ENCODE measurements at regions not wholly inside any gene's neighbourhood (a gene's known extent, or its start where the extent isn't known, plus 50 kb on each side); places are given as distances from the start of the nearest gene placed in this dataset.

- ChIA-PET POLR2A (no interaction called here), CTCF (no interaction called here)
- no peak overlapping the region for H3K4me3 ChIP-seq
- H3K9me3 ChIP-seq = no peaks in the 10 kb centered on the region
- 87% methylated on average over 20 of the region's 23 CpGs for WGBS (ENCODE audit: missing lambda C conversion rate)
- TF ChIP-seq NPAS2 (CRISPR knock-in tag; IDR thresholded peaks at IDR 0.05; ENCODE audit: borderline replicate concordance) (no peak), PBX3 (IDR thresholded peaks at IDR 0.05) (no peak), POLR2A (IDR thresholded peaks at IDR 0.05; ENCODE audit: low read length) (no peak), HOXA7 (CRISPR knock-in tag; IDR thresholded peaks at IDR 0.05) (no peak), TFCP2L1 (CRISPR knock-in tag; IDR thresholded peaks at IDR 0.05) (no peak), RFX5 (IDR thresholded peaks at IDR 0.05) (no peak), POLR2AphosphoS2 (conservative IDR thresholded peaks at IDR 0.05; ENCODE audit: low read length) (no peak), REST (IDR thresholded peaks at IDR 0.05) (no peak), FOSB (CRISPR knock-in tag; IDR thresholded peaks at IDR 0.05) (no peak), ELK1 (IDR thresholded peaks at IDR 0.05; ENCODE audit: low read depth, low read length) (no peak), USF2 (IDR thresholded peaks at IDR 0.05) (no peak), MAFK (IDR thresholded peaks at IDR 0.05; ENCODE audit: partially characterized antibody) (no peak)
- no peaks in the 10 kb centered on the region for H3K4me1 ChIP-seq
- ATAC-seq (no peak), DNase-seq (ENCODE audit: low read depth in 1 of 2, low spot score in 1 of 2) (no peak), FAIRE-seq (no peak)
- no peak overlapping the region for H3K27ac ChIP-seq
- H3K4me2 ChIP-seq = no peak overlapping the region
Measured at GRCh38 chr5:39665328-39665727, 240.5 kb upstream of the DAB2 start.

- TF ChIP-seq SREBF2 (IDR thresholded peaks at IDR 0.05) = no peak
- TF ChIP-seq ELK1 (IDR thresholded peaks at IDR 0.05; ENCODE audit: low read depth, low read length) = no peak
- TF ChIP-seq CBX2 (IDR thresholded peaks at IDR 0.05; ENCODE audit: borderline replicate concordance, low read depth) = no peak
- TF ChIP-seq ATOH8 (CRISPR knock-in tag; IDR thresholded peaks at IDR 0.05; ENCODE audit: low read depth) = no peak
- TF ChIP-seq ESRRA (IDR thresholded peaks at IDR 0.05; ENCODE audit: borderline replicate concordance, low read length) = no peak
- TF ChIP-seq FOXS1 (CRISPR knock-in tag; IDR thresholded peaks at IDR 0.05) = no peak
- no peak for TF ChIP-seq E2F6 (IDR thresholded peaks at IDR 0.05; ENCODE audit: borderline replicate concordance, low read depth)
- no peak for TF ChIP-seq TP53 (CRISPR knock-in tag; IDR thresholded peaks at IDR 0.05)
- no peak for TF ChIP-seq BCL3 (IDR thresholded peaks at IDR 0.05)
- TF ChIP-seq ZFP36 (IDR thresholded peaks at IDR 0.05; ENCODE audit: borderline replicate concordance, partially characterized antibody) = no peak
- TF ChIP-seq RARB (CRISPR knock-in tag; IDR thresholded peaks at IDR 0.05) = no peak
- TF ChIP-seq MAX (IDR thresholded peaks at IDR 0.05) = no peak
- TF ChIP-seq EP300 (IDR thresholded peaks at IDR 0.05) = no peak
- no peak for TF ChIP-seq FOSL2 (IDR thresholded peaks at IDR 0.05)
- TF ChIP-seq FOSL2 (CRISPR knock-in tag; IDR thresholded peaks at IDR 0.05) = no peak
- TF ChIP-seq FOSB (CRISPR knock-in tag; IDR thresholded peaks at IDR 0.05) = no peak
- no peak for ATAC-seq
- POLR2A ChIA-PET = no interaction called here
- no peak for FAIRE-seq
- WGBS (ENCODE audit: missing lambda C conversion rate) = 37% methylated on average over 3 of the region's 3 CpGs
- DNase-seq (ENCODE audit: low read depth in 1 of 2, low spot score in 1 of 2) = no peak
- H3K4me2 ChIP-seq = no peak overlapping the region
- no peak overlapping the region for H3K4me3 ChIP-seq
- no peak overlapping the region for H3K27ac ChIP-seq
- no peaks in the 10 kb centered on the region for H3K9me3 ChIP-seq
- H3K4me1 ChIP-seq = no peaks in the 10 kb centered on the region
- CTCF ChIA-PET = no interaction called here
Measured at GRCh38 chr5:39662945-39663344, 238.2 kb upstream of the DAB2 start.
